ENCODE measurements at regions not wholly inside any gene's neighbourhood (a gene's known extent, or its start where the extent isn't known, plus 50 kb on each side); places are given as distances from the start of the nearest gene placed in this dataset.

GRCh38 chr18:70420146-70420898 is 131.5 kb downstream of the SOCS6 start:
- Histone ChIP-seq H3K4me3 (ENCODE audit: low read depth, low read length) (no peak overlapping the region), H3K79me1 (ENCODE audit: low read length) (peaks cover 2% of the 10 kb centered on the region), H3K4ac (ENCODE audit: low read depth, low read length) (no peak overlapping the region), H3K36me3 (ENCODE audit: control insufficient read depth in 1 of 2, insufficient read depth in 2 of 2, low read length in 2 of 2) (no peaks in the 10 kb centered on the region), H3K18ac (ENCODE audit: low read length) (no peak overlapping the region), H2BK120ac (ENCODE audit: insufficient read depth, low read length, poor library complexity) (no peak overlapping the region), H3K4me2 (ENCODE audit: low read length) (no peak overlapping the region), H3K23ac (ENCODE audit: low read length) (no peak overlapping the region), H2AFZ (ENCODE audit: insufficient read depth, low read length, poor library complexity) (no peak overlapping the region), H3K79me2 (ENCODE audit: control insufficient read depth, insufficient read depth, low read length, poor library complexity) (no peaks in the 10 kb centered on the region), H3K4me1 (ENCODE audit: control insufficient read depth in 1 of 2, insufficient read depth in 2 of 2, low read length in 2 of 2) (peaks cover 3 to 11% of the 10 kb centered on the region in 2 experiments), H3K9me3 (ENCODE audit: insufficient read depth, low read depth, low read length) (no peaks in the 10 kb centered on the region), H4K8ac (ENCODE audit: low read depth, low read length) (no peak overlapping the region), H2BK12ac (ENCODE audit: low read length) (no peak overlapping the region), H2AK5ac (ENCODE audit: low read length) (no peak overlapping the region), H4K91ac (ENCODE audit: low read depth, low read length) (no peak overlapping the region), H2BK5ac (ENCODE audit: low read depth, low read length, poor library complexity) (no peak overlapping the region), H3K27ac (ENCODE audit: low read depth, low read length) (no peak overlapping the region), H3K9ac (ENCODE audit: low read length) (no peak overlapping the region), H3K14ac (ENCODE audit: low read length) (no peak overlapping the region), H4K12ac (ENCODE audit: low read depth, low read length) (no peak overlapping the region), H3K27me3 (ENCODE audit: insufficient read depth, low read length) (no peaks in the 10 kb centered on the region)
- DNase-seq, result peak in 1 of 2 donors; percentile 42
- no CpG with 5 or more reads among the region's 4 CpGs for WGBS (ENCODE audit: extremely low coverage, insufficient coverage, insufficient read length)

DNA sequence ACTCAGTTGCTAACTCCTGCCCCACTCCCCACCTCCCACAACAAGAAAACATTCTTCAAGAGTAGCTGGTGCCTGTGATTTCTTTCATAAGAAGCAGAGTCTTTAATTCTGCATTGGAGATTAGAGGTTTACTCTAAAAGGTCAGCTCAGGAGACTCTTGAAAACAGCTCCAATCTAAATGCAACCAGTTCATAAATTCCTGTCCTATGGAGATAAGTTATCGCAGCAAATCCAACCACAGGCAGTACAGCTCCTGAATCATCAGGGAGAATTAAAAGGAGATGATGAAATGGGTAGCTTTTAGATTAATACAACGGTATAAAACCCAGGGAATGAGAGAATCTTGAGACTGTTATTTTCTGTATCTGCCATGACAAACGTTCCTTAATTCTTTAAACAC is 130.7 kb downstream of the SOCS6 start:
- no peak overlapping the region for H3K4me3 ChIP-seq (ENCODE audit: low read depth, low read length)
- no peak overlapping the region for H3K4ac ChIP-seq (ENCODE audit: low read depth, low read length)
- peaks cover 3 to 11% of the 10 kb centered on the region in 2 experiments for H3K4me1 ChIP-seq (ENCODE audit: control insufficient read depth in 1 of 2, insufficient read depth in 2 of 2, low read length in 2 of 2)
- no peak overlapping the region for H3K23ac ChIP-seq (ENCODE audit: low read length)
- no peak overlapping the region for H2BK5ac ChIP-seq (ENCODE audit: low read depth, low read length, poor library complexity)
- H3K18ac ChIP-seq (ENCODE audit: low read length), result no peak overlapping the region
- H4K91ac ChIP-seq (ENCODE audit: low read depth, low read length), result no peak overlapping the region
- WGBS (ENCODE audit: extremely low coverage, insufficient coverage, insufficient read length), result no CpG with 5 or more reads among the region's 3 CpGs
- no peaks in the 10 kb centered on the region for H3K36me3 ChIP-seq (ENCODE audit: control insufficient read depth in 1 of 2, insufficient read depth in 2 of 2, low read length in 2 of 2)
- H2AK5ac ChIP-seq (ENCODE audit: low read length), result no peak overlapping the region
- no peaks in the 10 kb centered on the region for H3K79me2 ChIP-seq (ENCODE audit: control insufficient read depth, insufficient read depth, low read length, poor library complexity)
- no peak overlapping the region for H3K27ac ChIP-seq (ENCODE audit: low read depth, low read length)
- no peak overlapping the region for H2BK120ac ChIP-seq (ENCODE audit: insufficient read depth, low read length, poor library complexity)
- H2BK12ac ChIP-seq (ENCODE audit: low read length), result no peak overlapping the region
- H3K9ac ChIP-seq (ENCODE audit: low read length), result no peak overlapping the region
- H3K14ac ChIP-seq (ENCODE audit: low read length), result no peak overlapping the region
- H2AFZ ChIP-seq (ENCODE audit: insufficient read depth, low read length, poor library complexity), result no peak overlapping the region
- no peaks in the 10 kb centered on the region for H3K9me3 ChIP-seq (ENCODE audit: insufficient read depth, low read depth, low read length)
- DNase-seq, result no peak
- no peak overlapping the region for H4K8ac ChIP-seq (ENCODE audit: low read depth, low read length)
- H3K27me3 ChIP-seq (ENCODE audit: insufficient read depth, low read length), result no peaks in the 10 kb centered on the region
- H3K4me2 ChIP-seq (ENCODE audit: low read length), result no peak overlapping the region
- H4K12ac ChIP-seq (ENCODE audit: low read depth, low read length), result no peak overlapping the region
- H3K79me1 ChIP-seq (ENCODE audit: low read length), result peaks cover 2% of the 10 kb centered on the region

GRCh38 chr18:70418546-70419311 is 129.9 kb downstream of the SOCS6 start:
- no CpG with 5 or more reads among the region's 12 CpGs for WGBS (ENCODE audit: extremely low coverage, insufficient coverage, insufficient read length)
- no peaks in the 10 kb centered on the region for H3K9me3 ChIP-seq (ENCODE audit: insufficient read depth, low read depth, low read length)

GRCh38 chr18:70417847-70418246 is 129.0 kb downstream of the SOCS6 start:
- no peaks in the 10 kb centered on the region for H3K36me3 ChIP-seq (ENCODE audit: control insufficient read depth in 1 of 2, insufficient read depth in 2 of 2, low read length in 2 of 2)
- no peak overlapping the region for H3K18ac ChIP-seq (ENCODE audit: low read length)
- no peak overlapping the region for H4K91ac ChIP-seq (ENCODE audit: low read depth, low read length)
- H4K12ac ChIP-seq (ENCODE audit: low read depth, low read length), result no peak overlapping the region
- no peaks in the 10 kb centered on the region for H3K79me2 ChIP-seq (ENCODE audit: control insufficient read depth, insufficient read depth, low read length, poor library complexity)
- no peak overlapping the region for H2BK5ac ChIP-seq (ENCODE audit: low read depth, low read length, poor library complexity)
- H3K23ac ChIP-seq (ENCODE audit: low read length), result no peak overlapping the region
- H3K4me1 ChIP-seq (ENCODE audit: control insufficient read depth in 1 of 2, insufficient read depth in 2 of 2, low read length in 2 of 2), result peaks cover 0 to 2% of the 10 kb centered on the region in 2 experiments
- H3K27me3 ChIP-seq (ENCODE audit: insufficient read depth, low read length), result no peaks in the 10 kb centered on the region
- H3K4me2 ChIP-seq (ENCODE audit: low read length), result no peak overlapping the region
- no peak for DNase-seq
- H3K4me3 ChIP-seq (ENCODE audit: low read depth, low read length), result no peak overlapping the region
- no peak overlapping the region for H2AFZ ChIP-seq (ENCODE audit: insufficient read depth, low read length, poor library complexity)
- no peak overlapping the region for H3K27ac ChIP-seq (ENCODE audit: low read depth, low read length)
- peak overlapping the region; percentile 18 for H3K9ac ChIP-seq (ENCODE audit: low read length)
- H2BK12ac ChIP-seq (ENCODE audit: low read length), result no peak overlapping the region
- no peak overlapping the region for H2AK5ac ChIP-seq (ENCODE audit: low read length)
- no peak overlapping the region for H3K14ac ChIP-seq (ENCODE audit: low read length)
- no peak overlapping the region for H3K4ac ChIP-seq (ENCODE audit: low read depth, low read length)
- no peak overlapping the region for H2BK120ac ChIP-seq (ENCODE audit: insufficient read depth, low read length, poor library complexity)
- no CpG with 5 or more reads among the region's 5 CpGs for WGBS (ENCODE audit: extremely low coverage, insufficient coverage, insufficient read length)
- no peaks in the 10 kb centered on the region for H3K9me3 ChIP-seq (ENCODE audit: insufficient read depth, low read depth, low read length)
- H4K8ac ChIP-seq (ENCODE audit: low read depth, low read length), result no peak overlapping the region
- no peaks in the 10 kb centered on the region for H3K79me1 ChIP-seq (ENCODE audit: low read length)

More at GRCh38 chr18:70418546-70419311, 129.9 kb downstream of the SOCS6 start:
- Histone ChIP-seq H3K4me2 (ENCODE audit: low read length) (no peak overlapping the region), H2AFZ (ENCODE audit: insufficient read depth, low read length, poor library complexity) (no peak overlapping the region), H3K36me3 (ENCODE audit: control insufficient read depth in 1 of 2, insufficient read depth in 2 of 2, low read length in 2 of 2) (no peaks in the 10 kb centered on the region), H2BK120ac (ENCODE audit: insufficient read depth, low read length, poor library complexity) (no peak overlapping the region), H2AK5ac (ENCODE audit: low read length) (no peak overlapping the region), H3K23ac (ENCODE audit: low read length) (no peak overlapping the region), H2BK5ac (ENCODE audit: low read depth, low read length, poor library complexity) (no peak overlapping the region), H3K9ac (ENCODE audit: low read length) (no peak overlapping the region), H4K91ac (ENCODE audit: low read depth, low read length) (no peak overlapping the region), H4K12ac (ENCODE audit: low read depth, low read length) (no peak overlapping the region), H3K79me2 (ENCODE audit: control insufficient read depth, insufficient read depth, low read length, poor library complexity) (no peaks in the 10 kb centered on the region), H2BK12ac (ENCODE audit: low read length) (no peak overlapping the region), H3K27me3 (ENCODE audit: insufficient read depth, low read length) (no peaks in the 10 kb centered on the region), H3K18ac (ENCODE audit: low read length) (no peak overlapping the region), H3K4me3 (ENCODE audit: low read depth, low read length) (no peak overlapping the region), H4K8ac (ENCODE audit: low read depth, low read length) (no peak overlapping the region), H3K14ac (ENCODE audit: low read length) (no peak overlapping the region), H3K4ac (ENCODE audit: low read depth, low read length) (no peak overlapping the region), H3K79me1 (ENCODE audit: low read length) (peaks cover 2% of the 10 kb centered on the region), H3K4me1 (ENCODE audit: control insufficient read depth in 1 of 2, insufficient read depth in 2 of 2, low read length in 2 of 2) (peaks cover 3 to 9% of the 10 kb centered on the region in 2 experiments), H3K27ac (ENCODE audit: low read depth, low read length) (no peak overlapping the region)
- no peak for DNase-seq
